ENCODE measurements at regions not wholly inside any gene's neighbourhood (a gene's known extent, or its start where the extent isn't known, plus 50 kb on each side); places are given as distances from the start of the nearest gene placed in this dataset.

DNA sequence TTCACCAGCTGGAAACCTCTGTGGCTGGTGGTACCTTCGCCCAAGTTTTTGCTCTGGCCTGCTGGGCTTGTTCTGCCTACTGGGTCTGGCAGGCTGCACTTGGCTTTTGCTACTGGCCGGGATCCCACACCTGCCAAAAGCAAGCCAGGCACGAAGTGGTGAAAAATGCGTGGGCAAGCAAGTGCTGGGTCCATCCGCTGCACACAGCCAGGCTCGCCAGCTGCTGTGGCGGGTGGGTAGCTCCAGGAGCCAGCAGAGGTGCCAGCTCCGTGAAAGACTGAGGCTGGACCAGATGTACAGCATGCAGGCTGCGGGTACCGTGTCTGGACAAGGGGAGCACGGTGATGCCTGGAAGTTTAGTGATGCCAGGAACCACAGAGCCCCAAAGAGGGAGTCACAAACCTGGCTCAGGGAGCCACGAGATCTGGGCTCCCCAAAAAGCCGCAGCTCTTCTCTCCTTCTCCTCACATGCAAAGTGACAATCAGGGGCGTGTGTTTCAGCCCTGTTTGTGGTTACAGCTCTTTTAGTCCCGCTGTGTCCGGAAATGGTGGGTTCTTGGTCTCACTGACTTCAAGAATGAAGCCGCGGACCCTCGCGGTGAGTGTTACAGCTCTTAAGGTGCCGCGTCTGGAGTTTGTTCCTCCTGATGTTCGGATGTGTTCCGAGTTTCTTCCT is 1455.6 kb upstream of the GBE1 start:
- H3K36me3 ChIP-seq: no peaks in the 10 kb centered on the region
- H3K27ac ChIP-seq: no peak overlapping the region
- no peak overlapping the region for H3K4me2 ChIP-seq
- no peaks in the 10 kb centered on the region for H3K27me3 ChIP-seq
- no peak for TF ChIP-seq Cebpa-rat (IDR thresholded peaks at IDR 0.05)
- H3K4me3 ChIP-seq: no peak overlapping the region
- H3K4me1 ChIP-seq: no peaks in the 10 kb centered on the region
- H4K20me1 ChIP-seq: no peaks in the 10 kb centered on the region
- H3K9ac ChIP-seq: no peak overlapping the region
- peaks cover 9% of the 10 kb centered on the region; the same call in 1 of the 2 replicates for H3K9me3 ChIP-seq

DNA sequence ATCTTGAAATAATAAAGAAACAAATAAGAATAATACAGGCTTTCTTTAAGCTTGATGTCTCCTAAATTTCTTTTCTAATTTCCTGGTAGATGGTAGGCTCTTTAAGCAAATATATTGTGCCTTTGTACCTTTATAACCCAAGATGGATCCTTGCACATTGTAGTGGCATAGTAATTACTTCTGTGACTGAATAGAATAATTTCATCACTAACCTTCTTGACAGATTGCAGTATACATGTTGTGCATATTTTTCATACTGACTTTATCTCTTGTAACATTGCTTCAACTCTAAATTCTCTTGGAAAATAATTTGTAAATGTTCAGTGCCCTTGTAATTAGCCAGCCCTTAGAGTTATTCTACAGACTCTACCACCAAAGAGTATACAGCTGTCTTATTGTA is 1433.8 kb upstream of the GBE1 start:
- no peaks in the 10 kb centered on the region for H4K20me1 ChIP-seq
- no peak overlapping the region for H3K4me3 ChIP-seq
- no peak overlapping the region for H3K4me2 ChIP-seq
- H3K27me3 ChIP-seq: no peaks in the 10 kb centered on the region
- H3K9me3 ChIP-seq: no peaks in the 10 kb centered on the region
- no peak for TF ChIP-seq Cebpa-rat (IDR thresholded peaks at IDR 0.05)
- no peaks in the 10 kb centered on the region for H3K36me3 ChIP-seq
- no peak overlapping the region for H3K27ac ChIP-seq
- no peak overlapping the region for H3K9ac ChIP-seq
- peaks cover 15% of the 10 kb centered on the region for H3K4me1 ChIP-seq

DNA sequence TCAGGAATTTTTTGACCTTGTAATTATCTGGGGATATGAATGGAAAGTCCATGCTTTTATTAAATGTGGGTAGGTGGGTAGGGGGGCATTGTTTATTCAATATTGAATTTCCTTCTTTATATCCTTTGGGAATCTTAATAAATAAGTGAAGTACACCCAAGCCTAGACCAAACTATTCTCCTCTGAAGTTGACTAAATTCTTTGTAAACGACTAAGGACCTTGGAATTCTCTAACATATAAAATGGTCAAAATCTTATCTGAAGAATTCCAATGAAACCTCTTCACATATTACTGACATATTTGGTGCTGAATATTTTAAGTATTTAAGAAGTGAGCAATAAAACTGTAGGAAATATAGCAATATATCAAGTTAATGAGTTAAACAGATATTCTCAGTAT is 1432.1 kb upstream of the GBE1 start:
- no peaks in the 10 kb centered on the region for H3K27me3 ChIP-seq
- 0 out of 2 replicates have a peak, but pooled peaks cover 2% of the 10 kb centered on the region for H3K4me1 ChIP-seq
- no peaks in the 10 kb centered on the region for H4K20me1 ChIP-seq
- H3K4me2 ChIP-seq: no peak overlapping the region
- no peak overlapping the region for H3K9ac ChIP-seq
- no peaks in the 10 kb centered on the region for H3K9me3 ChIP-seq
- no peak overlapping the region for H3K27ac ChIP-seq
- no peak overlapping the region for H3K4me3 ChIP-seq
- no peak for TF ChIP-seq Cebpa-rat (IDR thresholded peaks at IDR 0.05)
- no peaks in the 10 kb centered on the region for H3K36me3 ChIP-seq

DNA sequence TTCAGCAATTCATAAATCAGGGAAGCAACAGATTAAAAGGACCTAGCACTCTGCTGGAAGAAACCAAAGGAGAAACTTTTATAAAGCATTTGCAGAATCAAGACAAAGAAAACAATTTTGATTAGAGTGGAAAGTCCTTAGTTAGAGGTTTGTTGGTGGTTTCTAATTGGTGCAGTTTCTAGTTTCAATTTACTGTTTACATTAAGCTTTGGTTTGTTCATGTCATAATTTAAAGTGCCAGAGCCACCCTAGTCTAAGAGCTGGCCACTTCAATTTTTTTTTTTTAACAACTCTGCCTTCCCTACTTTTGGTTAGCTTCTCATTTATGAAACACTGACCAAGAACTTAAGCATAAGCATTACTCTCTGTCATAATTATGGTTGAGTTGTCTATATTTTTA is 1428.2 kb upstream of the GBE1 start:
- Histone ChIP-seq H3K4me3 (no peak overlapping the region), H3K4me2 (no peak overlapping the region), H3K4me1 (no peaks in the 10 kb centered on the region), H3K9ac (no peak overlapping the region), H3K36me3 (no peaks in the 10 kb centered on the region), H3K9me3 (0 out of 2 replicates have a peak, but pooled peaks cover 5% of the 10 kb centered on the region), H3K27me3 (no peaks in the 10 kb centered on the region), H4K20me1 (no peaks in the 10 kb centered on the region), H3K27ac (no peak overlapping the region)
- no peak for TF ChIP-seq Cebpa-rat (IDR thresholded peaks at IDR 0.05)

DNA sequence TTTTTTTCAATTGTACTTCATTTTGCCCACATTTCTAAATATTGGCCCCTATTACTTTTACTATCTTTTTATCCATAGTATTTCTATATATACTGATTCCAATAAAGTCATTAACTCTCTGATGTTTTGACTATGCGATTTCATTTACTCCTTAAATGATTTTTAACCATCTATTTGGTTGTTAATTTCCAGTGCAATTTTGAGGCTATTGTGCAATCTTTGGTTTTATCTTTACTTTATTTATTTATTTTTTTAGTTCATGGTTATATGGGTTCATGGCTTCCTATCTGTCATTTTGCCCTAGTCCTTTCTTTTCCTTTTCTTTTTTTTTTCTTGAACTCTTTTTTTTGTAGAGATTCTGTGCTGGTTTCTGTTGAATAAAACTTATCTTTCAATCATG is 1408.0 kb upstream of the GBE1 start:
- H3K36me3 ChIP-seq: no peaks in the 10 kb centered on the region
- no peaks in the 10 kb centered on the region for H3K4me1 ChIP-seq
- H3K9ac ChIP-seq: no peak overlapping the region
- no peaks in the 10 kb centered on the region for H4K20me1 ChIP-seq
- TF ChIP-seq Cebpa-rat (IDR thresholded peaks at IDR 0.05): no peak
- no peak overlapping the region for H3K4me2 ChIP-seq
- H3K27me3 ChIP-seq: no peaks in the 10 kb centered on the region
- no peaks in the 10 kb centered on the region for H3K9me3 ChIP-seq
- H3K27ac ChIP-seq: no peak overlapping the region
- no peak overlapping the region for H3K4me3 ChIP-seq

DNA sequence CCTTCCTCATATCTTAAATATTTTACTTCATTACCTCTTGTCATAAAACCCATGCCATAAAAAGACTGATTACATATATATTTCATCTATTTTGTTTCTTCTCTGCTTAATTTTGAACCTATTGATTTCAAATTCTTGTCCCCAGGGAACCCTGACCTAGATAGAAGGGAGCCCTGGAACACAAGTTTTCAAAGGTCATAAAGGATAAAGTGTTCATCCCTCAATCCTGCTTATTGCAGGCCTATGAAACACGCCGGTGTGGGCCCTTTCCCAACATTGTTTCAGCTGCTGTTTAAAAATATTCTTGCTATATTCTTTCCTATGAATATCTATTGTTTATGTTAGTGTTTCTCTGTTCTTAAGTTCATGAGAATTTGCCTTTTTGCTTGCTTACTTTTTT is 1389.5 kb upstream of the GBE1 start:
- no peak overlapping the region for H3K27ac ChIP-seq
- no peak overlapping the region for H3K4me2 ChIP-seq
- no peaks in the 10 kb centered on the region for H3K36me3 ChIP-seq
- H3K9me3 ChIP-seq: no peaks in the 10 kb centered on the region
- peaks cover 4% of the 10 kb centered on the region; the same call in 1 of the 2 replicates for H3K4me1 ChIP-seq
- no peaks in the 10 kb centered on the region for H4K20me1 ChIP-seq
- H3K27me3 ChIP-seq: no peaks in the 10 kb centered on the region
- TF ChIP-seq Cebpa-rat (IDR thresholded peaks at IDR 0.05): no peak
- H3K4me3 ChIP-seq: no peak overlapping the region
- H3K9ac ChIP-seq: no peak overlapping the region

DNA sequence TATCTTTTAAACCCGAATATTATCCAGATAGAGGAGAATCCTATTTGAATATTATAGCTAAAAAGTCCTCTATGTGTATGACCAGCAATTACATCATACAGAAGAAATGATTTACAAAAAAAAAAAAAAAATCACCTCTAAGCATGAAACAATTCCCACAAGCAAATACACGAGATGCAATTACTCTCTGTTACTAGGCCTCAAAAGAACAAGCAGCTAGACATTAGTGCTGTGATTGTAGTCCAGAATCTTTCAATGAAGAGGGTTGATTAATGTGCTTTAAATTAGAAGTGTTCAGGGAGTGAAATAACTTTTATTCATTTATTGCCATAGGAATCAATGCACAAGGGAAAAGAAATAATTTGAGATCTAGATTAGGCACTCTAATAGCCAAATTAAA is 1379.5 kb upstream of the GBE1 start:
- no peaks in the 10 kb centered on the region for H3K9me3 ChIP-seq
- no peak overlapping the region for H3K4me3 ChIP-seq
- no peaks in the 10 kb centered on the region for H4K20me1 ChIP-seq
- H3K36me3 ChIP-seq: no peaks in the 10 kb centered on the region
- no peak for TF ChIP-seq Cebpa-rat (IDR thresholded peaks at IDR 0.05)
- no peak overlapping the region for H3K4me2 ChIP-seq
- H3K4me1 ChIP-seq: no peaks in the 10 kb centered on the region
- no peak overlapping the region for H3K9ac ChIP-seq
- no peak overlapping the region for H3K27ac ChIP-seq
- no peaks in the 10 kb centered on the region for H3K27me3 ChIP-seq

DNA sequence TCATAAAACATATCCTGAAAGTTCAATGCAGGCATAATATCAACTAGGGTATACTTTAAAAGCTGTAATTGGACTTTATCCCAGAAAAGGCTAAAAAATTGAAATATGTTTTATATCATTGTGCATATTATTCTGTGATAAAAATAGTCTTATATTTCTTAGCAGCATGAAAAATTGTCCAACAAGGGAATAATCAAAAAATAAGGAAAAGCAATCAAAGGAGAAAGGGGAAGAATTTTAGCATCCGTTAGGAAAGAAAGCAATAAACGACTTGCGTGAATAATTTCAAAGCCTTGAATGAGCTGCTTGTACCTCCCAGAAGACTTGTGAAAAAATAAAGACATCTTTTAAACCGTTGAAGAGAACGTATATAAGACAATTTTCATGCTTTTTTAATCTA is 1369.8 kb upstream of the GBE1 start:
- H3K4me2 ChIP-seq: no peak overlapping the region
- no peak overlapping the region for H3K27ac ChIP-seq
- no peak overlapping the region for H3K9ac ChIP-seq
- H3K9me3 ChIP-seq: no peaks in the 10 kb centered on the region
- H4K20me1 ChIP-seq: no peaks in the 10 kb centered on the region
- no peaks in the 10 kb centered on the region for H3K27me3 ChIP-seq
- no peak overlapping the region for H3K4me3 ChIP-seq
- H3K4me1 ChIP-seq: no peaks in the 10 kb centered on the region
- H3K36me3 ChIP-seq: no peaks in the 10 kb centered on the region
- no peak for TF ChIP-seq Cebpa-rat (IDR thresholded peaks at IDR 0.05)

DNA sequence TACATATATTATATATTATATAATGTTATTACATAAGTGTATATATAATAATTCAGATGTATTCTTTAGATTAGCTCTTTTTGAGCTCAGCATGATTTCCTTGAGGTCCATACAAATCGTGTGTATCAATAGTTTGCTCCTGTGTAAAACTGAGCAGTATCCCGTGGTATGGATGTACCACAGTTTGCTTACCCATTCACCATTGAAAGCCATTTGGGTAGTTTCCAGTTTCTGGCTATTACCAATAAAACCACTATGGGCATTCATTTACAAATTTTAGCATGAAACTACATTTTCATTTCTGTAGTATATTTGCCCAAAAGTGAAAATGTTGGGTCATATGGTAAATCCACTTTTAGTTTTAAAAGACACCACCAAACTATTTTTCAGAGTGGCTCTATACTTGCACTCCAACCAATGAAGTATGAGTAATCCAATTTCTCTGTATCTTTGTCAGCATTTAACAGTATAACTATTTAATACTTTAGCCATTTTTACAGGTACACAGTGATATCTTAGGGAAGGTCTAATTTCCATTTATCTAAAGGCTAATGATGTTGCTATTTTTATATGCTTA is 1361.4 kb upstream of the GBE1 start:
- no peaks in the 10 kb centered on the region for H4K20me1 ChIP-seq
- no peaks in the 10 kb centered on the region for H3K4me1 ChIP-seq
- no peak overlapping the region for H3K4me3 ChIP-seq
- H3K36me3 ChIP-seq: no peaks in the 10 kb centered on the region
- no peak overlapping the region for H3K4me2 ChIP-seq
- no peak for TF ChIP-seq Cebpa-rat (IDR thresholded peaks at IDR 0.05)
- H3K9ac ChIP-seq: no peak overlapping the region
- H3K27me3 ChIP-seq: no peaks in the 10 kb centered on the region
- no peak overlapping the region for H3K27ac ChIP-seq
- H3K9me3 ChIP-seq: no peaks in the 10 kb centered on the region

DNA sequence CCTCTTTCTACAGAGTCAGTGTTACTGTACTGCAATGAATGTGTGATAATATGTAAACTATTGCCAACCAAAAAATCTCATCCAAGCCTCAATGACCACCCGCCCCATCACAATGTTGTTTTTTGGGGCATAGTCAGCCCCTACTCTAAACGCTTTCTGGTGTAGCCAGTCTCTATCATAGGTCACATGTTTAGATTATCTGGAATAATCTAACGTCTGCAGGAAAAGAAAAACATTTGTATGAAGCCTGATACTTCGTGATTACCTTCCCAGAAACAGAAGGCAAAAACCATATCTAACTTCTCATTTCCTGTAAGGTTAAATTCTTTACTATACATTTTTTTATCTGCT is 1331.8 kb upstream of the GBE1 start:
- Histone ChIP-seq H3K9ac (no peak overlapping the region), H3K4me2 (no peak overlapping the region), H3K4me3 (no peak overlapping the region), H3K27ac (no peak overlapping the region), H4K20me1 (no peaks in the 10 kb centered on the region), H3K9me3 (no peaks in the 10 kb centered on the region), H3K4me1 (no peaks in the 10 kb centered on the region), H3K27me3 (no peaks in the 10 kb centered on the region), H3K36me3 (no peaks in the 10 kb centered on the region)
- no peak for TF ChIP-seq Cebpa-rat (IDR thresholded peaks at IDR 0.05)
